ENCODE measurements at regions not wholly inside any gene's neighbourhood (a gene's known extent, or its start where the extent isn't known, plus 50 kb on each side); places are given as distances from the start of the nearest gene placed in this dataset.

DNA sequence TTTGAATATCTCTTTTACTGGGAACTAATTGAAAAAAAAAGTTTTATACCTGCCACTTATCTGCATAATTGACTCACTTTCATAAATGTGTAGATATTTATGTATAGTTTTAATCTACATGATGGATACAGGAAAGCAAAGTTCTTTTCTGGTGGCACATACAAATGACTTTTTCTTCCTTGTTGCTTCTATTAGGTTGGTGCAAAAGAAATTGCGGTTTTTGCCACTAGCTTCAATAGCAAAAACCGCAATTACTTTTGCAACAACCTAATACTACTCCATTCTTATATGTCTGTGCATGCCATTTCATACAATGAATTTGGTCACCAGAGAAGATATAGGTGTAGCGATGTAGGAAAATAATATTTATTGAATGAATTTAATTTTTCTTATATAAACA, 344.5 kb upstream of the PCDH20 start:
- H3K27ac Mint-ChIP-seq: no peak overlapping the region
- intact Hi-C loops (cut with DNase I, micrococcal nuclease): no loop called here
- Histone ChIP-seq H3K27ac (ENCODE audit: low read depth in 1 of 2, low read length in 2 of 2) (no peak overlapping the region), H3K27me3 (ENCODE audit: control insufficient read depth in 1 of 2, insufficient read depth in 2 of 2, low read length in 2 of 2) (no peaks in the 10 kb centered on the region), H3K4me1 (ENCODE audit: insufficient read depth, low read length) (no peaks in the 10 kb centered on the region), H3K36me3 (ENCODE audit: insufficient read depth, low read length) (no peaks in the 10 kb centered on the region), H3K4me3 (ENCODE audit: low read length) (no peak overlapping the region), H3K9me3 (ENCODE audit: control insufficient read depth in 1 of 2, insufficient read depth in 1 of 2, low read length in 2 of 2) (peaks cover 4 to 12% of the 10 kb centered on the region in 2 experiments)
- DNase-seq (no peak), ATAC-seq (ENCODE audit: poor library complexity) (no peak)
- peaks cover 11% of the 10 kb centered on the region for H3K9me3 Mint-ChIP-seq
- H3K4me1 Mint-ChIP-seq (ENCODE audit: low read depth): no peaks in the 10 kb centered on the region
- TF ChIP-seq, protein P1, sequence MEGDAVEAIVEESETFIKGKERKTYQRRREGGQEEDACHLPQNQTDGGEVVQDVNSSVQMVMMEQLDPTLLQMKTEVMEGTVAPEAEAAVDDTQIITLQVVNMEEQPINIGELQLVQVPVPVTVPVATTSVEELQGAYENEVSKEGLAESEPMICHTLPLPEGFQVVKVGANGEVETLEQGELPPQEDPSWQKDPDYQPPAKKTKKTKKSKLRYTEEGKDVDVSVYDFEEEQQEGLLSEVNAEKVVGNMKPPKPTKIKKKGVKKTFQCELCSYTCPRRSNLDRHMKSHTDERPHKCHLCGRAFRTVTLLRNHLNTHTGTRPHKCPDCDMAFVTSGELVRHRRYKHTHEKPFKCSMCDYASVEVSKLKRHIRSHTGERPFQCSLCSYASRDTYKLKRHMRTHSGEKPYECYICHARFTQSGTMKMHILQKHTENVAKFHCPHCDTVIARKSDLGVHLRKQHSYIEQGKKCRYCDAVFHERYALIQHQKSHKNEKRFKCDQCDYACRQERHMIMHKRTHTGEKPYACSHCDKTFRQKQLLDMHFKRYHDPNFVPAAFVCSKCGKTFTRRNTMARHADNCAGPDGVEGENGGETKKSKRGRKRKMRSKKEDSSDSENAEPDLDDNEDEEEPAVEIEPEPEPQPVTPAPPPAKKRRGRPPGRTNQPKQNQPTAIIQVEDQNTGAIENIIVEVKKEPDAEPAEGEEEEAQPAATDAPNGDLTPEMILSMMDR (IDR thresholded peaks at IDR 0.05): no peak
- no peaks in the 10 kb centered on the region for H3K36me3 Mint-ChIP-seq (ENCODE audit: low read depth)
- POLR2A ChIA-PET: no interaction called here
- no peaks in the 10 kb centered on the region for H3K27me3 Mint-ChIP-seq
- no peak overlapping the region for H3K4me3 Mint-ChIP-seq
- CTCF ChIA-PET: no interaction called here

GRCh38 chr13:61756031-61756430, 340.4 kb upstream of the PCDH20 start:
- ChIA-PET POLR2A (no interaction called here), CTCF (no interaction called here)
- TF ChIP-seq, protein P1 (IDR thresholded peaks at IDR 0.05): no peak
- DNase-seq (no peak), ATAC-seq (ENCODE audit: poor library complexity) (no peak)
- Mint-ChIP-seq H3K27ac (no peak overlapping the region), H3K4me3 (no peak overlapping the region), H3K36me3 (ENCODE audit: low read depth) (no peaks in the 10 kb centered on the region), H3K27me3 (no peaks in the 10 kb centered on the region), H3K4me1 (ENCODE audit: low read depth) (no peaks in the 10 kb centered on the region), H3K9me3 (peaks cover 7% of the 10 kb centered on the region)
- H3K4me3 ChIP-seq (ENCODE audit: low read length): no peak overlapping the region
- H3K4me1 ChIP-seq (ENCODE audit: insufficient read depth, low read length): no peaks in the 10 kb centered on the region
- intact Hi-C loops (cut with DNase I, micrococcal nuclease): no loop called here
- peaks cover under 1 to 10% of the 10 kb centered on the region in 2 experiments for H3K9me3 ChIP-seq (ENCODE audit: control insufficient read depth in 1 of 2, insufficient read depth in 1 of 2, low read length in 2 of 2)
- H3K27ac ChIP-seq (ENCODE audit: low read depth in 1 of 2, low read length in 2 of 2): no peak overlapping the region
- H3K27me3 ChIP-seq (ENCODE audit: control insufficient read depth in 1 of 2, insufficient read depth in 2 of 2, low read length in 2 of 2): no peaks in the 10 kb centered on the region
- no peaks in the 10 kb centered on the region for H3K36me3 ChIP-seq (ENCODE audit: insufficient read depth, low read length)

DNA sequence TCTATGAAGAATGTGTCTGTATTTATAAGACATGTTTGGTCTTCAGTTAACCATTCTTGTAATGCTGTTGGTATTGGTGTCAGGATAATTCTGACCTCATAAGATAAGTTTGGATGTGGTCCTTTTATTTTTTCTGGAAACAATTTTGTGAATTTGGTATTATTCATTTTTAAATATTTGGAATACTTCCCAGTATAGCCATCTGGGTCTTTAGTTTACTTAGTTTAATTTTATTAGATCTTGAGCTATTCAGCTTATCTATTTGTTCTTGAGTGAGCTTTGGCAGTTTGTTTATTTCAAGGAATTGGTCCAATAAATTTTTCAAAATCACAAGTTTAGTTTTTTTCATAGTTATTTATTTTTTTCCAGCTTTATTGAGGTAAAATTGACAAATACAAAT, 335.4 kb upstream of the PCDH20 start:
- ATAC-seq (ENCODE audit: poor library complexity) (no peak), DNase-seq (no peak)
- Mint-ChIP-seq H3K4me1 (ENCODE audit: low read depth) (no peaks in the 10 kb centered on the region), H3K36me3 (ENCODE audit: low read depth) (no peaks in the 10 kb centered on the region), H3K27ac (no peak overlapping the region), H3K4me3 (no peak overlapping the region), H3K27me3 (no peaks in the 10 kb centered on the region), H3K9me3 (peaks cover 13% of the 10 kb centered on the region)
- intact Hi-C loops (cut with DNase I, micrococcal nuclease): no loop called here
- TF ChIP-seq, protein P1 (IDR thresholded peaks at IDR 0.05): no peak
- Histone ChIP-seq H3K9me3 (ENCODE audit: control insufficient read depth in 1 of 2, insufficient read depth in 1 of 2, low read length in 2 of 2) (peaks cover 0 to 6% of the 10 kb centered on the region in 2 experiments), H3K27me3 (ENCODE audit: control insufficient read depth in 1 of 2, insufficient read depth in 2 of 2, low read length in 2 of 2) (no peaks in the 10 kb centered on the region), H3K4me3 (ENCODE audit: low read length) (no peak overlapping the region), H3K27ac (ENCODE audit: low read depth in 1 of 2, low read length in 2 of 2) (no peak overlapping the region), H3K4me1 (ENCODE audit: insufficient read depth, low read length) (no peaks in the 10 kb centered on the region), H3K36me3 (ENCODE audit: insufficient read depth, low read length) (no peaks in the 10 kb centered on the region)
- ChIA-PET CTCF (no interaction called here), POLR2A (no interaction called here)
